ENCODE measurements at regions not wholly inside any gene's neighbourhood (a gene's known extent, or its start where the extent isn't known, plus 50 kb on each side); places are given as distances from the start of the nearest gene placed in this dataset.

DNA sequence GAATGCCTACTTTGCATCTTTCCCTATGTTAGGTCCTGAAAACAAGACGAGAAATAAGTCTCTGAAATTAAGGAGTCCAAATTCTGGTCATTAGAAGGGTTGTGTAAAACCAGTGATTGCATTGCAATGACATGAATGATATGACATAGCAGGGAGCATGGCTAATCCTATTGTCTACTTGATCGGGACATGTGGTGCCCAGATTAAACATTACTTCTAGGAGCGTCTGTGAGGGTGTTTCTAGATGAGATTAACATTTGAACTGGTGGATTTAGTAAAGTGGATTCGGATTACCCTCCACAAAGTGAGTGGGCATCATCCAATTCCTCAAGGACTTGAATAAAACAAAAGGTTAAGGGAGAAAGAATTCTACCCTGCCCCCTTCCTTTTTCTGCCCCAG is 434.9 kb upstream of the KLF6 start:
- peaks cover 5% of the 10 kb centered on the region for H3K9me3 Mint-ChIP-seq (ENCODE audit: unreplicated experiment)
- no peak overlapping the region for H3K27ac Mint-ChIP-seq (ENCODE audit: low read depth, unreplicated experiment)
- no peak overlapping the region for H3K4me3 Mint-ChIP-seq (ENCODE audit: unreplicated experiment)
- TF ChIP-seq, protein P1, sequence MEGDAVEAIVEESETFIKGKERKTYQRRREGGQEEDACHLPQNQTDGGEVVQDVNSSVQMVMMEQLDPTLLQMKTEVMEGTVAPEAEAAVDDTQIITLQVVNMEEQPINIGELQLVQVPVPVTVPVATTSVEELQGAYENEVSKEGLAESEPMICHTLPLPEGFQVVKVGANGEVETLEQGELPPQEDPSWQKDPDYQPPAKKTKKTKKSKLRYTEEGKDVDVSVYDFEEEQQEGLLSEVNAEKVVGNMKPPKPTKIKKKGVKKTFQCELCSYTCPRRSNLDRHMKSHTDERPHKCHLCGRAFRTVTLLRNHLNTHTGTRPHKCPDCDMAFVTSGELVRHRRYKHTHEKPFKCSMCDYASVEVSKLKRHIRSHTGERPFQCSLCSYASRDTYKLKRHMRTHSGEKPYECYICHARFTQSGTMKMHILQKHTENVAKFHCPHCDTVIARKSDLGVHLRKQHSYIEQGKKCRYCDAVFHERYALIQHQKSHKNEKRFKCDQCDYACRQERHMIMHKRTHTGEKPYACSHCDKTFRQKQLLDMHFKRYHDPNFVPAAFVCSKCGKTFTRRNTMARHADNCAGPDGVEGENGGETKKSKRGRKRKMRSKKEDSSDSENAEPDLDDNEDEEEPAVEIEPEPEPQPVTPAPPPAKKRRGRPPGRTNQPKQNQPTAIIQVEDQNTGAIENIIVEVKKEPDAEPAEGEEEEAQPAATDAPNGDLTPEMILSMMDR (IDR thresholded peaks at IDR 0.05; ENCODE audit: unreplicated experiment) = no peak
- no peak for DNase-seq (ENCODE audit: unreplicated experiment)
- ChIA-PET CTCF (no interaction called here), POLR2A (interaction anchor here (1.0 to 1.7 kb wide), 2 partner anchors 10 to 71 kb away, joined by 4 to 8 read pairs; no protein-coding TSS in a partner anchor)
- no peaks in the 10 kb centered on the region for H3K4me1 Mint-ChIP-seq (ENCODE audit: insufficient read depth, unreplicated experiment)
- intact Hi-C loops (cut with micrococcal nuclease) = no loop called here
- no TSS peak for BruUV-seq (replicated peaks)
- H3K27me3 Mint-ChIP-seq (ENCODE audit: insufficient read depth, unreplicated experiment) = no peaks in the 10 kb centered on the region
- H3K36me3 Mint-ChIP-seq (ENCODE audit: insufficient read depth, unreplicated experiment) = no peaks in the 10 kb centered on the region

DNA sequence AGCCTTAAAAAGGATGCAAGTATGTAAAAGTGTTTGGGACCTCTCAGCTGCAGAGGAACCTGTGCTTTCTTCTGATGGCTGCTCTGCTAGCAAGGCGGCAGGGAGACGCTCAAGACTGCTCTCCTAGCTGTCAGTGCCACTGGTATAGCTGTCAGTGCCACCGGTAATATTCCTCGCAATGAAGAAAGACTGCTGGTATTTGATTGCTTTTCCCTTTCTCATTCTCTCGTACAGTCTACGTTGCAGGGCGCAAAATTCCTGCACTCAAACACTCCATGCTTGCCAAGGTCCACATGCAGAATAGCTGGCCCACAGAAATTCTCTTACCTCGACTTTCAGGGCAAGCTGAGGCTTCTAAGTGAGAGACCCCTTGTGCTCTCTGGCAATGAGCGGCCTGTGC is 432.6 kb upstream of the KLF6 start:
- TF ChIP-seq, protein P1 (IDR thresholded peaks at IDR 0.05; ENCODE audit: unreplicated experiment) = no peak
- no peak overlapping the region for H3K4me3 Mint-ChIP-seq (ENCODE audit: unreplicated experiment)
- no peaks in the 10 kb centered on the region for H3K4me1 Mint-ChIP-seq (ENCODE audit: insufficient read depth, unreplicated experiment)
- no peak for DNase-seq (ENCODE audit: unreplicated experiment)
- no peaks in the 10 kb centered on the region for H3K36me3 Mint-ChIP-seq (ENCODE audit: insufficient read depth, unreplicated experiment)
- ChIA-PET CTCF (no interaction called here), POLR2A (interaction anchor here (0.7 to 1.1 kb wide), 2 partner anchors 35 to 319 kb away, joined by 3 read pairs; no protein-coding TSS in a partner anchor)
- intact Hi-C loops (cut with micrococcal nuclease) = no loop called here
- H3K9me3 Mint-ChIP-seq (ENCODE audit: unreplicated experiment) = peaks cover 5% of the 10 kb centered on the region
- no peaks in the 10 kb centered on the region for H3K27me3 Mint-ChIP-seq (ENCODE audit: insufficient read depth, unreplicated experiment)
- no TSS peak for BruUV-seq (replicated peaks)
- no peak overlapping the region for H3K27ac Mint-ChIP-seq (ENCODE audit: low read depth, unreplicated experiment)

DNA sequence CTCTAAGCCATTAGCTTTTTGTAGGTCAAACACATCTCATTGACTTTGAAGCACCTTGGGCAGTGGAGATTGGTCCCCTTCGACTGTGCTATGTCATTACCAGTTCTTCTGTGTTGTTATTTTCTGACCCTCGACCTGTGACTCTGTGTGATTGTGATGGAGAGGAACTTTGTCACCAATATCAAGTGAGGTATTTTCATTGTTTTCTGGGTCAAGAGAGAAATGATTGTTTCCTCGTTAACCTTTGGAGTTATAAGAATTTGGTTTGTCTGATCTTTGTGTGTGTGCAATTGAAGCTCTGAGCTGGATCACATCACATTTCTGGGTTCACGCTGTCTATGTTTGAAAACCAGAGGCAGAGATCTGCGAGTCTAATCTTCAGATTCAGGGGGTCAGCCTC is 432.2 kb upstream of the KLF6 start:
- peaks cover 5% of the 10 kb centered on the region for H3K9me3 Mint-ChIP-seq (ENCODE audit: unreplicated experiment)
- H3K4me1 Mint-ChIP-seq (ENCODE audit: insufficient read depth, unreplicated experiment) = no peaks in the 10 kb centered on the region
- DNase-seq (ENCODE audit: unreplicated experiment) = no peak
- ChIA-PET POLR2A (no interaction called here), CTCF (no interaction called here)
- intact Hi-C loops (cut with micrococcal nuclease) = no loop called here
- TF ChIP-seq, protein P1 (IDR thresholded peaks at IDR 0.05; ENCODE audit: unreplicated experiment) = no peak
- no peaks in the 10 kb centered on the region for H3K27me3 Mint-ChIP-seq (ENCODE audit: insufficient read depth, unreplicated experiment)
- no peak overlapping the region for H3K27ac Mint-ChIP-seq (ENCODE audit: low read depth, unreplicated experiment)
- no peak overlapping the region for H3K4me3 Mint-ChIP-seq (ENCODE audit: unreplicated experiment)
- H3K36me3 Mint-ChIP-seq (ENCODE audit: insufficient read depth, unreplicated experiment) = no peaks in the 10 kb centered on the region
- no TSS peak for BruUV-seq (replicated peaks)

DNA sequence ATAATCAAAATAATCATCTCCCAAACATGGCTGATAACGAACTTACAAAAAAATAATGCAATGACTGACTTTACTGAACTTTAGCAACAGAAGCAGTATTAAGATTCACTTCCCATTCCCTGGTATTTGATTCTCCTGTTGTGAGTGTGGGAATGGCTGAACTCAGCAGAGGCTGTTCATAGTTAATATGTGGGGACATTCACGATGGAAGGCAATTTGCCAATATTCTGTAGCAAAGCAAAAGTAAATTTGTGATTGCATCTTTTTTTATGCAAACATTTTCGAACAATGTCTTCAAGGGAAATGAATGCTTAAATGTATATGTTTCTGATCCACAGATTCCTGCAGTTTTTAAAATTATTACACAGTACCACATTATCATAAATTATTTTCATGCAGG is 431.7 kb upstream of the KLF6 start:
- intact Hi-C loops (cut with micrococcal nuclease) = no loop called here
- no TSS peak for BruUV-seq (replicated peaks)
- DNase-seq (ENCODE audit: unreplicated experiment) = no peak
- H3K4me3 Mint-ChIP-seq (ENCODE audit: unreplicated experiment) = no peak overlapping the region
- H3K27ac Mint-ChIP-seq (ENCODE audit: low read depth, unreplicated experiment) = no peak overlapping the region
- ChIA-PET POLR2A (no interaction called here), CTCF (no interaction called here)
- peaks cover 5% of the 10 kb centered on the region for H3K9me3 Mint-ChIP-seq (ENCODE audit: unreplicated experiment)
- H3K4me1 Mint-ChIP-seq (ENCODE audit: insufficient read depth, unreplicated experiment) = no peaks in the 10 kb centered on the region
- TF ChIP-seq, protein P1 (IDR thresholded peaks at IDR 0.05; ENCODE audit: unreplicated experiment) = no peak
- H3K27me3 Mint-ChIP-seq (ENCODE audit: insufficient read depth, unreplicated experiment) = no peaks in the 10 kb centered on the region
- no peaks in the 10 kb centered on the region for H3K36me3 Mint-ChIP-seq (ENCODE audit: insufficient read depth, unreplicated experiment)
